ENCODE measurements at regions not wholly inside any gene's neighbourhood (a gene's known extent, or its start where the extent isn't known, plus 50 kb on each side); places are given as distances from the start of the nearest gene placed in this dataset.

GRCh38 chr5:57804505-57804904, 321.9 kb upstream of the ACTBL2 start:
- H3K4me1 ChIP-seq (ENCODE audit: control insufficient read depth, extremely low read depth, insufficient read depth, low read length) = no peaks in the 10 kb centered on the region
- H3K27me3 ChIP-seq (ENCODE audit: control insufficient read depth, extremely low read depth, insufficient read depth, low read length) = no peaks in the 10 kb centered on the region
- H3K9ac ChIP-seq (ENCODE audit: control insufficient read depth, extremely low read depth, insufficient read depth, low read length) = no peak overlapping the region
- H3K27ac ChIP-seq (ENCODE audit: control insufficient read depth, insufficient read depth, low read length) = no peak overlapping the region
- DNase-seq (ENCODE audit: low read depth, low spot score) (no peak), FAIRE-seq (no peak)
- H3K79me2 ChIP-seq (ENCODE audit: control insufficient read depth, insufficient read depth, low read length) = no peaks in the 10 kb centered on the region
- TF ChIP-seq CTCF (optimal IDR thresholded peaks at IDR 0.05 in 1 of 3, IDR thresholded peaks at IDR 0.05 in 1 of 3, conservative IDR thresholded peaks at IDR 0.05 in 1 of 3; ENCODE audit: extremely low read depth in 1 of 3, insufficient read depth in 2 of 3, low read length in 3 of 3) = no peak
- TF ChIP-seq EZH2 (IDR thresholded peaks at IDR 0.05; ENCODE audit: low read length) = no peak
- H3K9me3 ChIP-seq (ENCODE audit: control insufficient read depth, low read depth, low read length) = no peaks in the 10 kb centered on the region
- dilution Hi-C loops (cut with MboI; ENCODE audit: extremely low pct_ligation_motif_present, low sequenced_read_pairs) = no loop called here
- no peaks in the 10 kb centered on the region for H3K9me1 ChIP-seq (ENCODE audit: control insufficient read depth, extremely low read depth, insufficient read depth, low read length)
- no peaks in the 10 kb centered on the region for H3K36me3 ChIP-seq (ENCODE audit: control insufficient read depth in 2 of 2, extremely low read depth in 1 of 2, insufficient read depth in 2 of 2, low read length in 2 of 2)
- no peak overlapping the region for H2AFZ ChIP-seq (ENCODE audit: control insufficient read depth, low read length)
- no peak overlapping the region for H3K4me3 ChIP-seq (ENCODE audit: control insufficient read depth in 2 of 3, extremely low read depth in 1 of 3, insufficient read depth in 2 of 3, low read depth in 1 of 3, low read length in 3 of 3)
- no peak overlapping the region for H3K4me2 ChIP-seq (ENCODE audit: control insufficient read depth, extremely low read depth, insufficient read depth, low read depth, low read length)
- H4K20me1 ChIP-seq (ENCODE audit: control insufficient read depth, extremely low read depth, insufficient read depth, low read length) = no peaks in the 10 kb centered on the region

GRCh38 chr5:57804007-57804444, 321.4 kb upstream of the ACTBL2 start:
- H3K4me1 ChIP-seq (ENCODE audit: control insufficient read depth, extremely low read depth, insufficient read depth, low read length) = no peaks in the 10 kb centered on the region
- H3K79me2 ChIP-seq (ENCODE audit: control insufficient read depth, insufficient read depth, low read length) = no peaks in the 10 kb centered on the region
- no peaks in the 10 kb centered on the region for H3K9me3 ChIP-seq (ENCODE audit: control insufficient read depth, low read depth, low read length)
- DNase-seq (ENCODE audit: low read depth, low spot score) (no peak), FAIRE-seq (no peak)
- H3K36me3 ChIP-seq (ENCODE audit: control insufficient read depth in 2 of 2, extremely low read depth in 1 of 2, insufficient read depth in 2 of 2, low read length in 2 of 2) = no peaks in the 10 kb centered on the region
- no peak overlapping the region for H3K9ac ChIP-seq (ENCODE audit: control insufficient read depth, extremely low read depth, insufficient read depth, low read length)
- H3K4me2 ChIP-seq (ENCODE audit: control insufficient read depth, extremely low read depth, insufficient read depth, low read depth, low read length) = no peak overlapping the region
- H3K4me3 ChIP-seq (ENCODE audit: control insufficient read depth in 2 of 3, extremely low read depth in 1 of 3, insufficient read depth in 2 of 3, low read depth in 1 of 3, low read length in 3 of 3) = no peak overlapping the region
- no peak overlapping the region for H2AFZ ChIP-seq (ENCODE audit: control insufficient read depth, low read length)
- dilution Hi-C loops (cut with MboI; ENCODE audit: extremely low pct_ligation_motif_present, low sequenced_read_pairs) = no loop called here
- no peak overlapping the region for H3K27ac ChIP-seq (ENCODE audit: control insufficient read depth, insufficient read depth, low read length)
- no peaks in the 10 kb centered on the region for H3K27me3 ChIP-seq (ENCODE audit: control insufficient read depth, extremely low read depth, insufficient read depth, low read length)
- no peaks in the 10 kb centered on the region for H4K20me1 ChIP-seq (ENCODE audit: control insufficient read depth, extremely low read depth, insufficient read depth, low read length)
- no peaks in the 10 kb centered on the region for H3K9me1 ChIP-seq (ENCODE audit: control insufficient read depth, extremely low read depth, insufficient read depth, low read length)
- TF ChIP-seq EZH2 (IDR thresholded peaks at IDR 0.05; ENCODE audit: low read length) (no peak), CTCF (optimal IDR thresholded peaks at IDR 0.05 in 1 of 3, IDR thresholded peaks at IDR 0.05 in 1 of 3, conservative IDR thresholded peaks at IDR 0.05 in 1 of 3; ENCODE audit: extremely low read depth in 1 of 3, insufficient read depth in 2 of 3, low read length in 3 of 3) (no peak)
